ENCODE measurements at regions not wholly inside any gene's neighbourhood (a gene's known extent, or its start where the extent isn't known, plus 50 kb on each side); places are given as distances from the start of the nearest gene placed in this dataset.

GRCh38 chr7:42471573-42472174 is 234.7 kb upstream of the GLI3 start:
- Histone ChIP-seq H3K9me3 (ENCODE audit: insufficient read depth, low read length) (no peaks in the 10 kb centered on the region), H3F3A (ENCODE audit: insufficient read depth) (no peaks in the 10 kb centered on the region), H3K27ac (ENCODE audit: low read depth, low read length) (no peak overlapping the region), H3K9ac (ENCODE audit: low read length) (no peak overlapping the region), H3K36me3 (ENCODE audit: low read length) (no peaks in the 10 kb centered on the region), H3K4me3 (ENCODE audit: insufficient read depth, low read length, poor library complexity, severe bottlenecking) (no peak overlapping the region), H3K9me2 (replicated peaks; ENCODE audit: insufficient read depth, low read length) (no peaks in the 10 kb centered on the region), H4K20me1 (ENCODE audit: low read depth, low read length) (no peaks in the 10 kb centered on the region), H3K27me3 (ENCODE audit: low read length) (peaks cover 4% of the 10 kb centered on the region; the same call in 1 of the 2 replicates), H3K79me2 (ENCODE audit: insufficient read depth, low read length) (no peaks in the 10 kb centered on the region), H2AFZ (ENCODE audit: low read depth, low read length, severe bottlenecking) (no peak overlapping the region), H3K4me2 (ENCODE audit: low read depth, low read length, poor library complexity, severe bottlenecking) (no peak overlapping the region)
- no peak for TF ChIP-seq CTCF (IDR thresholded peaks at IDR 0.05; ENCODE audit: insufficient read depth, low read length, poor library complexity, severe bottlenecking)
- TF ChIP-seq EZH2phosphoT487 (conservative IDR thresholded peaks at IDR 0.05; ENCODE audit: low read length): no peak

DNA sequence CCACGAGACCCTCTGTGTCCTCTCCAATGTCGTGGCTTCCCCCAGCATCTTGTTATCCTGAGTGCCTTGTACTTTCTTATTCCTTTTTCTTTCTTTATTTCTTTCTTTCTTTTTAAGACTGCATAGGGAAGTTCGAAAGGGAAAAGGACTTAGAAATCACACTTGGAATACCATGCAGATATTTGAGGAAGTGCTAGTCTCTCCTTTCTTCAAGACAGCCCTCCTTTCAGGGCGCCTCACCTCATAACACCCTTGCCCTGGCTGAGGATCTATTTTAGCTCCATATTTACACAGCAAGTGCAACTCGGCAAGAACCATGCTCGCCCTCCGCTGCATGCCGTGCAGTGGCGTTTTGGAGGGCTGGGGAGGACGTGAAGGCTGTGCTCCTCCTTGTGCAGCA is 232.3 kb upstream of the GLI3 start:
- Histone ChIP-seq H4K20me1 (ENCODE audit: low read depth, low read length) (no peaks in the 10 kb centered on the region), H3K9me3 (ENCODE audit: insufficient read depth, low read length) (no peaks in the 10 kb centered on the region), H3F3A (ENCODE audit: insufficient read depth) (no peaks in the 10 kb centered on the region), H3K79me2 (ENCODE audit: insufficient read depth, low read length) (no peaks in the 10 kb centered on the region), H2AFZ (ENCODE audit: low read depth, low read length, severe bottlenecking) (no peak overlapping the region), H3K9me2 (replicated peaks; ENCODE audit: insufficient read depth, low read length) (no peaks in the 10 kb centered on the region), H3K27ac (ENCODE audit: low read depth, low read length) (no peak overlapping the region), H3K27me3 (ENCODE audit: low read length) (peaks cover 4% of the 10 kb centered on the region; the same call in 1 of the 2 replicates), H3K36me3 (ENCODE audit: low read length) (no peaks in the 10 kb centered on the region), H3K9ac (ENCODE audit: low read length) (no peak overlapping the region), H3K4me2 (ENCODE audit: low read depth, low read length, poor library complexity, severe bottlenecking) (no peak overlapping the region), H3K4me3 (ENCODE audit: insufficient read depth, low read length, poor library complexity, severe bottlenecking) (no peak overlapping the region)
- TF ChIP-seq EZH2phosphoT487 (conservative IDR thresholded peaks at IDR 0.05; ENCODE audit: low read length) (no peak), CTCF (IDR thresholded peaks at IDR 0.05; ENCODE audit: insufficient read depth, low read length, poor library complexity, severe bottlenecking) (no peak)

DNA sequence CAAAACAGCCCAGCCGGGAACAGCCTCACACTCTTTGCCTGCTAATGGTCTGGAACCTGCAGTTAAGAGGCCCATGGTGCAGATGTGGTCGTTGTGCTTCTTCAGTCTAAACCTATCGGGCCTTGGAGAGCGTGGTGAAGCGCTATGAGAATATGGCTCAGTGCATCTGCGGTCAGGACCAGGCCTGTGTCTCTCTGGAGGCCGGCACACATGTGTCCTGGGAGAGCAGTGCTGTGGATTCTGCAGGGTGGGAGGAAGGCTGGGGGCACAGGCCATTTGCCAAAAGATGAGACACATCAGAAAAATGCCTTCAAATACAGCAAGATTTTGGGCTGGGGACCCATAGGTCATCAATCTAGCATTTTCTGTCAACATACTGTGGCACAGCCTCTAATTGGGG is 231.5 kb upstream of the GLI3 start:
- no peaks in the 10 kb centered on the region for H4K20me1 ChIP-seq (ENCODE audit: low read depth, low read length)
- no peaks in the 10 kb centered on the region for H3K36me3 ChIP-seq (ENCODE audit: low read length)
- peaks cover 4% of the 10 kb centered on the region; the same call in 1 of the 2 replicates for H3K27me3 ChIP-seq (ENCODE audit: low read length)
- H3F3A ChIP-seq (ENCODE audit: insufficient read depth): no peaks in the 10 kb centered on the region
- H3K9ac ChIP-seq (ENCODE audit: low read length): no peak overlapping the region
- H3K79me2 ChIP-seq (ENCODE audit: insufficient read depth, low read length): no peaks in the 10 kb centered on the region
- H3K9me3 ChIP-seq (ENCODE audit: insufficient read depth, low read length): no peaks in the 10 kb centered on the region
- no peak overlapping the region for H3K4me2 ChIP-seq (ENCODE audit: low read depth, low read length, poor library complexity, severe bottlenecking)
- no peak overlapping the region for H3K27ac ChIP-seq (ENCODE audit: low read depth, low read length)
- no peak overlapping the region for H3K4me3 ChIP-seq (ENCODE audit: insufficient read depth, low read length, poor library complexity, severe bottlenecking)
- TF ChIP-seq EZH2phosphoT487 (conservative IDR thresholded peaks at IDR 0.05; ENCODE audit: low read length) (no peak), CTCF (IDR thresholded peaks at IDR 0.05; ENCODE audit: insufficient read depth, low read length, poor library complexity, severe bottlenecking) (no peak)
- H2AFZ ChIP-seq (ENCODE audit: low read depth, low read length, severe bottlenecking): no peak overlapping the region
- no peaks in the 10 kb centered on the region for H3K9me2 ChIP-seq (replicated peaks; ENCODE audit: insufficient read depth, low read length)

Measured in SU-DHL-6 (cell line).